Fibroblast of skin of back (primary cell): ENCODE measurements at regions not wholly inside any gene's neighbourhood (a gene's known extent, or its start where the extent isn't known, plus 50 kb on each side); places are given as distances from the start of the nearest gene placed in this dataset.
A peak's percentile ranks its signal among the peaks of the same experiment; 100 is the strongest.

ENCODE experiments used
- DNase-seq: peaks from one replicate; pipeline ENCODE4 v3.0.0-alpha.2; 2013

GRCh38 chr9:86407022-86407421 lies 52.8 kb upstream of the TUT7 start:
- peak; percentile 47 for DNase-seq

- DNase-seq, result peak; percentile 53
These were observed 52.2 kb upstream of the TUT7 start for GRCh38 chr9:86406366-86406765.

GRCh38 chr9:86405926-86406325 lies 51.7 kb upstream of the TUT7 start:
- peak; percentile 89 for DNase-seq

GRCh38 chr9:86405086-86405491 lies 50.9 kb upstream of the TUT7 start:
- no peak for DNase-seq
